C4-2B (cell line): ENCODE measurements at regions not wholly inside any gene's neighbourhood (a gene's known extent, or its start where the extent isn't known, plus 50 kb on each side); places are given as distances from the start of the nearest gene placed in this dataset.
"Not testable (repeated sequence)": the region's sequence is repeated elsewhere in the genome, so short reads cannot be mapped to it uniquely, and the experiment has no call there.

ENCODE experiments used
- H3K27ac ChIP-seq: fragments of 450-650 bp; 2 replicates; pipeline ENCODE4 v1.5.1; 2017
- ZFX ChIP-seq: fragments of 450-650 bp; IDR thresholded peaks from 2 replicates; pipeline ENCODE4 v1.6.1; 2017
- TF ChIP-seq, protein P1 (sequence below): fragments of 450-650 bp; conservative IDR thresholded peaks from 2 replicates; pipeline ENCODE4 v1.5.1; 2017; ENCODE audit warnings: mild to moderate bottlenecking

DNA sequence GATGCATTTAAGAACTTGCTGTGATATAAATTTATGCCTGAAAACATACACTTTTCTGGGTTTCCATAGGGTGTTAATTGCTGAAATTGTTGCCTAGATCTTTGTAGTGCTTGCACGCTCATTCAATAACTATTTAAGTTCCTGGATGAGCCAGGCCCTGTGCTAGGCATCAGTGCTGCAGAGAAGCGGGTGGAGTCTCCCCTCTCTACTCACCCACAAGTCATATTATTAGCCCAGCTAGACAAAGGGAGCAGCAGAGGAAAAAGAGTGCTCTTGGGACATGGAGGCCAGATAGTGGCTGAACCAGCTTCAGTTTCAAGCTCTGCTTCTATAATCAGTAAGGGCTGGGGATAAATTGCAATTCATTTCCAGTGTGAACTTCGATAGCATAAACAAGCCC lies 329.1 kb downstream of the TFAP2B start:
- H3K27ac ChIP-seq: no peak overlapping the region
- TF ChIP-seq, protein P1, sequence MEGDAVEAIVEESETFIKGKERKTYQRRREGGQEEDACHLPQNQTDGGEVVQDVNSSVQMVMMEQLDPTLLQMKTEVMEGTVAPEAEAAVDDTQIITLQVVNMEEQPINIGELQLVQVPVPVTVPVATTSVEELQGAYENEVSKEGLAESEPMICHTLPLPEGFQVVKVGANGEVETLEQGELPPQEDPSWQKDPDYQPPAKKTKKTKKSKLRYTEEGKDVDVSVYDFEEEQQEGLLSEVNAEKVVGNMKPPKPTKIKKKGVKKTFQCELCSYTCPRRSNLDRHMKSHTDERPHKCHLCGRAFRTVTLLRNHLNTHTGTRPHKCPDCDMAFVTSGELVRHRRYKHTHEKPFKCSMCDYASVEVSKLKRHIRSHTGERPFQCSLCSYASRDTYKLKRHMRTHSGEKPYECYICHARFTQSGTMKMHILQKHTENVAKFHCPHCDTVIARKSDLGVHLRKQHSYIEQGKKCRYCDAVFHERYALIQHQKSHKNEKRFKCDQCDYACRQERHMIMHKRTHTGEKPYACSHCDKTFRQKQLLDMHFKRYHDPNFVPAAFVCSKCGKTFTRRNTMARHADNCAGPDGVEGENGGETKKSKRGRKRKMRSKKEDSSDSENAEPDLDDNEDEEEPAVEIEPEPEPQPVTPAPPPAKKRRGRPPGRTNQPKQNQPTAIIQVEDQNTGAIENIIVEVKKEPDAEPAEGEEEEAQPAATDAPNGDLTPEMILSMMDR: no peak
- no peak for TF ChIP-seq ZFX

DNA sequence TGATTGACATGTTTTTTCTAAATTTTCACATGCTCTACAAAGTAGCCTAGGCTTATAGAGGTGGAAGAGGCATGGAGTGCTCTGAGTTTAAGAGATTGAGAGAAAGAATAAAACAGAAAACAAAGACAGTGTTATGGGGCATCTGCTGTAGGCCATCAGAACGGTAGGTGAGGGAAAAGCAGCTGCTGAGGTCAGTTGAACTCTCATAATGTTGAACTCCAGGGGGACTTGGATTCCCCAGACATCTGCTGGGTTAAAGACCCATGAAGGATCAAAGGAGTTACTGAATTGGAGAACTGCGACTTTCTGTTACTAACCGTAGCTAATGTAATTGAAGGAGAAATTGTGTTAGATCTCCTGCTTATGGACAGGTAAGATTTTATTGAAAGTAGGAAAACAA lies 333.9 kb downstream of the TFAP2B start:
- no peak overlapping the region for H3K27ac ChIP-seq
- TF ChIP-seq, protein P1: no peak
- no peak for TF ChIP-seq ZFX

DNA sequence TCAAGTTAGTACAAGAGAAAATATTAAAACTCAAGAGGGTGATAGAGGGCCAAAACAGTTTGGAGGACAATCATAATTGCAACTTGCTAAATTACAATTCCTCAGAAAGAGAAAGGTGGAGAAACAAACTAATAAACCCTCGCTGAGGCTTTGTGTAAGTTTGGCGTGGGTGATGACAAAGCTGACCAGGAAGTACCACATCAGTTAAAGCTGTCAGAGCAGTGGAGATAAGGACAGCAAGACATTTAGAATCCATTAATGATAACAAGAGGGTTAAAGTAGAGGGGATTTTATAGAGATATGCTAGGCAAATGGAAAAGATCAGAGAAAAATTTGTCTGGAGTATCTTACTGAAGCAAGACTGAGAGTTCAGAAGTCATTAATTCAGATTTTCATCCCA lies 334.4 kb downstream of the TFAP2B start:
- no peak for TF ChIP-seq ZFX
- H3K27ac ChIP-seq: no peak overlapping the region

DNA sequence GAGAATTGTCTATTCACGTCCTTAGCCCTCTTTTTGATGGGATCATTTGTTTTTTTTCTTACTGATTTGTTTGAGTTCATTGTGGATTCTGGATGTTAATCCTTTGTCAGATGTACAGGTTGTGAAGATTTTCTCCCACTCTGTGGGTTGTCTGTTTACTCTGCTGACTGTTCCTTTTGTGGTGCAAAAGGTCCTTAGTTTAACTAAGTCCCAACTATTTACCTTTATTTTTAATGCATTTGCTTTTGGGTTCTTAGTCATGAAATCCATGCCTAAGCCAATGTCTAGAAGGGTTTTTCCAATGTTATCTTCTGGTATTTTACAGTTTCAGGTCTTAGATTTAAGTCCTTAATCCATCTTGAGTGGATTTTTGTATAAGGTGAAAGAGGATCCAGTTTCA lies 336.3 kb downstream of the TFAP2B start:
- not testable (repeated sequence) for H3K27ac ChIP-seq

DNA sequence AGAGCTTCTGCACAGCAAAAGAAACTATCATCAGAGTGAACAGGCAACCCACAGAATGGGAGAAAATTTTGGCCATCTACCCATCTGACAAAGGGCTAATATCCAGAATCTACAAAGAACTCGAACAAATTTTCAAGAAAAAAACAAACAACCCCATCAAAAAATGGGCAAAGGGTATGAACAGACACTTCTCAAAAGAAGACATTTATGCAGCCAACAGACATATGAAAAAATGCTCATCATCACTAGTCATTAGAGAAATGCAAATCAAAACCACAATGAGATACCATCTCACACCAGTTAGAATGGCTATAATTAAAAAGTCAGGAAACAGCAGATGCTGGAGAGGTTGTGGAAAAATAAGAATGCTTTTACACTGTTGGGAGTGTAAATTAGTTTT lies 340.6 kb downstream of the TFAP2B start:
- not testable (repeated sequence) for H3K27ac ChIP-seq

DNA sequence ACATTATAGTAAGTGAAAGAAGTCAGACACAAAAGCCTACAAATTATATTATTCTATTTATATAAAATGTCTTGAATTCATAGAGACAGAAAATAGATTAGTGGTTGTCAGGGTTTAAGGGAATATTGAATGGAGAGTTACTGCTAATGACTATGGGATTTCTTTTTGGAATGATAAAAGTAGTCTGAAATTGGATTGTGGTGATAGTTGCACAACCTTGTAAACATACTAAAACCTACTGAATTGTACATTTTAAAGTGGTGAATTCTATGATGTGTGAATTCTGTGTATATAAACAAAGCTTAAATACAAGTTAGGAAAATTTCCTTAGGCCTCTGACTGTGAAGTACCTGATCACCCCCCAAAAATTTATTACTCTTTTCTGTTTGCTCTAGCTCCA lies 343.1 kb downstream of the TFAP2B start:
- TF ChIP-seq ZFX: no peak
- TF ChIP-seq, protein P1: no peak
- H3K27ac ChIP-seq: no peak overlapping the region

DNA sequence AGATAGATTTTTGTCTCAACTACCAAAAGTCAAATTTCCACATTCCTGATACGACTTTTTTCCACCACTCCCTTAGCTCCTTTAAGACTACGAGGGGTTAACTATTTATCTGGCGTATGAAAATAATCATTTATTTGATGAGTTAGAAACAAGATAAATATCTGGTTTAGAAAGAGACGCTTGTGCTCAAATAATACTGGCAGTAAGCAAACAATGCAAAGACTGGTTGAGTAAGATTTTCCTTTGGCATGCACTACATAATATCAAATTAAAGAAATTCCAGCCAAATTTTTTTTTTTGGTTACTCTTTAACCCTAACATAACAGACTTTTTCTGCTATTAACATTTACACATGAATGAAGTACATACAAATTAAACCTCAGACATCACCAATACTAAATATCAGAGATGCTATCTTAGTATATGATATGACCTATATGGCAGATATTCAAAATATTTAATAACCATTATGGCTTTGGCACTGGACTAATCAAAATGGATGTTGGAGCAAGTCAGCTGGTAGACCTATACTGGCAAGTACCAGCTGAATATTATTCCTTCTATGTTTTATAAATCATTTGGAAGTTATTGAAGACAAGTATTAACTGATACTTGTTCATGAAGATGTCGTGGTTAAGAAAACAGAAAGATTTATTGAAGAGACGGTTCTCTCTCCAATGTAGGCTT lies 345.3 kb downstream of the TFAP2B start:
- no peak overlapping the region for H3K27ac ChIP-seq
- TF ChIP-seq, protein P1: no peak
- TF ChIP-seq ZFX: no peak

DNA sequence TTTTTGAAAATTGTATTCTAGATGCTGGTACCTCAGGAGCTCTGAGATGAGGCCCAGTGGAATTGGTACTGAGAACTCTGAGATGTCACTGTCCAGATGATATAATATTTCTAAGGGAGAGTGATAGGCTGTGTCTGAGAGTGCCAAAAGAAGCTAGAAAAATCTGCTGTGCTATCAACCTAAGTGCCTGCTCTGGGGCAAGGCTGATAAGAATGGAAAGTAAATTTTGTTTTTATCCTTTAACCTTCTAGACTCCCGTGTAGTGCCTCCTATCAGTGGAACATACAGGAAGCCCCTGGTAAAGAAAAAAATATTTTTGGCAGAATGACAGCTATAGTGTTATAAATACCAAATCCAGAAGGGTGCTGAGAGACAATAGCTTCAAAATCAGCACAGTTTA lies 348.2 kb downstream of the TFAP2B start:
- TF ChIP-seq, protein P1: no peak
- TF ChIP-seq ZFX: no peak
- H3K27ac ChIP-seq: no peak overlapping the region

DNA sequence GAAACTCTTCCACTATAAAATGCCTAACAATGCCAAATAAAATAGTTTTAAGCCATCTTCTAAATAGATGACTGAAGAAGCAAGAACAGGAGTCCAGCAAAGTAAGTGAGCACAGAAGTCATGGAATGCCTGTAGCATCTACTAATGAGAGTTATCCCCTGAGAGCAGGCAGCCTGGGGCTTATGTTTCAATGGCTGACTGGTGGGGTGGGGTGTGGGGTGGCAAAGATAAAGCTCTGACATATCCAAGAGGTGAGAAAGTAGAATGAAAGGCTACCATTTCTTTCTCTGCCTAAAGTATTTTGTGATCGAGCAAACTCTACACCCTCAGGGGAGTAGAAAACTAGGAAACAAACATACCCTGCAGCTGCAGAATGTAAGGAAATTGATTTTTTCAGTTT lies 348.8 kb downstream of the TFAP2B start:
- TF ChIP-seq, protein P1: no peak
- no peak for TF ChIP-seq ZFX
- no peak overlapping the region for H3K27ac ChIP-seq
